ENCODE measurements at regions not wholly inside any gene's neighbourhood (a gene's known extent, or its start where the extent isn't known, plus 50 kb on each side); places are given as distances from the start of the nearest gene placed in this dataset.

DNA sequence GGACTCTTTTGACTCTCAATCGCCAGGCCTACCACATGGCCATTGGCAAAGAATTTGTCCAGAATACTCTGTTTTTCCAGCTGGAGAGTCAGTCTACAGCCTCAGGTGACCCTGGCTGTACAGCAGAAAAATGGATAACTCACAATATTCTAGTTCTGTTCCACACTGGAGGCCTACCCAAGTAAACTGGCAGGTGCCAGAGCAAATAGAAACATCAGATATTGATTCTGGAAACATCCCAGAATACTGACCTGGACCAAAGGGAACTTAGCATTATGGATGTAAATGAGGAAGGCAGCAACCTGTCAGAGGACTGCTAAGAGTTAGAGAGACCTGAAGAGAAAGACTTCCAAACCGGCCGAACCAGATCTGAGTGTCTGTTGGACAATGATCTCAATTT lies 147.9 kb upstream of the SMAD1 start:
- Mint-ChIP-seq H3K4me3 (no peak overlapping the region), H3K27me3 (peaks cover 3% of the 10 kb centered on the region), H3K27ac (no peak overlapping the region), H3K4me1 (ENCODE audit: low read depth) (no peaks in the 10 kb centered on the region), H3K9me3 (no peaks in the 10 kb centered on the region), H3K36me3 (ENCODE audit: low read depth) (no peaks in the 10 kb centered on the region)
- no peak for DNase-seq

- H3K4me1 Mint-ChIP-seq (ENCODE audit: low read depth) = no peaks in the 10 kb centered on the region
- no peak overlapping the region for H3K4me3 Mint-ChIP-seq
- DNase-seq = no peak
- H3K36me3 Mint-ChIP-seq (ENCODE audit: low read depth) = no peaks in the 10 kb centered on the region
- H3K27me3 Mint-ChIP-seq = peaks cover 13% of the 10 kb centered on the region
- no peaks in the 10 kb centered on the region for H3K9me3 Mint-ChIP-seq
- H3K27ac Mint-ChIP-seq = no peak overlapping the region
Measured at GRCh38 chr4:145326491-145326890, 146.1 kb upstream of the OTUD4 start.

DNA sequence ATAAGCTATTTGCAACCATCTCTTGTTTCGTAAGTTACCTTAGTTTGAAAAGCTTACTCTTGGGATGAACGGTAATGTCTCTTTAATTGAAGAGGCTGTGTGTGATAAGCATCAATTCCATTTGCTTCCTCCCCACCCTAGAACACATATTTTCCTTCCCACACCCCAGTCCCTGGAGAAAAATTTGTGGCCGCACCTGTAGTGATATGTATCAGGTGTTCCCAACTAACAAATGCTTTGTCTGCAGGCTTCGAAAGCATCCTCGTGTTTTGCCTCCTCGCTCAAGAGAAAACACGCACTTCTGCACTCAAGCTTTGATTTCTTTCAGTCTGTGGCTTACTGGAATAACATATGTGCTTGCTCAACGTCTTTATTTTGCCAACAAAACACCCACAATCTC lies 143.8 kb upstream of the OTUD4 start:
- no peaks in the 10 kb centered on the region for H3K36me3 Mint-ChIP-seq (ENCODE audit: low read depth)
- no peaks in the 10 kb centered on the region for H3K4me1 Mint-ChIP-seq (ENCODE audit: low read depth)
- DNase-seq = no peak
- no peak overlapping the region for H3K4me3 Mint-ChIP-seq
- H3K9me3 Mint-ChIP-seq = no peaks in the 10 kb centered on the region
- peaks cover 20% of the 10 kb centered on the region for H3K27me3 Mint-ChIP-seq
- H3K27ac Mint-ChIP-seq = no peak overlapping the region

- Mint-ChIP-seq H3K27ac (no peak overlapping the region), H3K9me3 (no peaks in the 10 kb centered on the region), H3K36me3 (ENCODE audit: low read depth) (no peaks in the 10 kb centered on the region), H3K27me3 (peaks cover 33% of the 10 kb centered on the region), H3K4me1 (ENCODE audit: low read depth) (no peaks in the 10 kb centered on the region), H3K4me3 (no peak overlapping the region)
- DNase-seq = no peak
Measured at GRCh38 chr4:145320294-145320693, 139.9 kb upstream of the OTUD4 start.

DNA sequence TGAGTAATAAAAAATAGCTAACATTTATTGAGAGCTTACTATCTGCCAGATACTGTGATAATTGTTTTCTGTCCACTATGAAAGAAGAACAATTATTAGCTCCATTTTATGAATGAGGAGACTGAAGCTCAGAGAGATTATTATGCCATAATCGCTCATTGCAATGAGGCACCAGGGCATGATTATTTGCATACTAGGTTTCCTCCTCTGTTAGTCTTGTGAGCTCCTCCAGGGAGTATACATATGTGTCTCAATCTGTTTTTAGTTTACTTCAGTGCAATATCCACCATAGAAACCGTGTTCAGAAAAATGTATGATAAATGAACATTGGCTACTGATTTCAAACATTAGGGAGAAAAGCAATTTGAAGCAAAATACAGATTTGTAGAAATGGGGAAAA lies 139.4 kb upstream of the OTUD4 start:
- DNase-seq = no peak
- Mint-ChIP-seq H3K36me3 (ENCODE audit: low read depth) (no peaks in the 10 kb centered on the region), H3K27ac (no peak overlapping the region), H3K4me1 (ENCODE audit: low read depth) (no peaks in the 10 kb centered on the region), H3K27me3 (peaks cover 30% of the 10 kb centered on the region), H3K9me3 (no peaks in the 10 kb centered on the region), H3K4me3 (no peak overlapping the region)

DNA sequence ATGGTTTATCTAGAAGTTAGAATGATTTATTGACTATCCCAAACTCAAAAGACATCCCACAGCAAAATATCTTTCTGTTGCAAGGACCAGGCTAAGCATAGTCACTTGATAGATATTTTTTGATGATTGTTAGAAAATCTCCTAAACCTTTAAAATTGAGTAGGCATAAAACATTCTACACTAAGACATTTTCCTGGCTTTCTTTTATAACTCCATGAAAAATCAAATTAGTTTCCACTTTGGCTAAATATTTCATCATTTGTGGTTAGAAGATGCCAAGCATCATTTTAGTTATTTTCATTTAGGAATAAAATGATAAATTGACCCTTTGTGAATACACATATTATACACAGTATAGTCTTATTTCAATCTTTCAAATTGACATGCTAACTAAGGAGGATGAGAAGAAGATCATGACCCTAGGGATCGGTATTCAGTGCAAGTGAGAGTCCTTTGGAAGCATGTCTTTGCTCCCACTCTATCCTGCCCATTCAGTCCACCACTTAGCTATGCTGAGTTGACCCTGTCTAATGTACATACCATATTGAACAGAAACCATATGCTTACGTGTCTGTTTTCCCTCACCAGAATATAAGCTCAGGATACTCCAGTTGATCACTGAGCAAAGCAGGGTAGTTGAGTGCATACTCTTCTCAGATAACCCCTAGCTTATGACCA lies 136.6 kb upstream of the OTUD4 start:
- H3K27me3 Mint-ChIP-seq = peaks cover 47% of the 10 kb centered on the region

GRCh38 chr4:145315811-145316225 lies 135.4 kb upstream of the OTUD4 start:
- H3K36me3 Mint-ChIP-seq (ENCODE audit: low read depth) = no peaks in the 10 kb centered on the region
- no peaks in the 10 kb centered on the region for H3K4me1 Mint-ChIP-seq (ENCODE audit: low read depth)
- H3K9me3 Mint-ChIP-seq = no peaks in the 10 kb centered on the region
- peaks cover 48% of the 10 kb centered on the region for H3K27me3 Mint-ChIP-seq
- H3K27ac Mint-ChIP-seq = no peak overlapping the region
- no peak for DNase-seq
- no peak overlapping the region for H3K4me3 Mint-ChIP-seq

More for the DNA sequence above, 136.6 kb upstream of the OTUD4 start:
- H3K9me3 Mint-ChIP-seq = no peaks in the 10 kb centered on the region
- no peak overlapping the region for H3K27ac Mint-ChIP-seq
- no peak overlapping the region for H3K4me3 Mint-ChIP-seq
- H3K4me1 Mint-ChIP-seq (ENCODE audit: low read depth) = no peaks in the 10 kb centered on the region
- H3K36me3 Mint-ChIP-seq (ENCODE audit: low read depth) = no peaks in the 10 kb centered on the region
- no peak for DNase-seq

DNA sequence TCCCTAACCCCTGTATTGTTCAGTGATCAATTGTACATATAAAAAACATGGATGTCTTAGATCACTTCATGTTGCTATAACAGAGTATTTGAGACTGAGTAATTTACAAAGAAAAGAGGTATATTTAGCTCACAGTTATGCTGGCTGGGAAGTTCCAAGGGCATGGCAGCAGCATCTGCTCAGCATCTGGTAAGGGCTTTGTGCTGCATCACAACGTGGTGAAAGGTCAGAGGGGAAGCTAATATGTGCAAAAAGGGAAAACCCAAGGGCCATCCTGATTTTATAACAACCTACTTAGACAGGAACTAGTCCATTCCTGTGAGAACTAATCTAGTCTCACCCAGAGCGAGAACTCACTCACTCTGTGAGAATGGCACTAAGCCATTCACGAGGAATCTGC lies 128.2 kb upstream of the OTUD4 start:
- no peak for DNase-seq
- Mint-ChIP-seq H3K9me3 (peaks cover 4% of the 10 kb centered on the region), H3K36me3 (ENCODE audit: low read depth) (no peaks in the 10 kb centered on the region), H3K27ac (no peak overlapping the region), H3K4me3 (no peak overlapping the region), H3K27me3 (peaks cover 20% of the 10 kb centered on the region), H3K4me1 (ENCODE audit: low read depth) (peaks cover 37% of the 10 kb centered on the region)

DNA sequence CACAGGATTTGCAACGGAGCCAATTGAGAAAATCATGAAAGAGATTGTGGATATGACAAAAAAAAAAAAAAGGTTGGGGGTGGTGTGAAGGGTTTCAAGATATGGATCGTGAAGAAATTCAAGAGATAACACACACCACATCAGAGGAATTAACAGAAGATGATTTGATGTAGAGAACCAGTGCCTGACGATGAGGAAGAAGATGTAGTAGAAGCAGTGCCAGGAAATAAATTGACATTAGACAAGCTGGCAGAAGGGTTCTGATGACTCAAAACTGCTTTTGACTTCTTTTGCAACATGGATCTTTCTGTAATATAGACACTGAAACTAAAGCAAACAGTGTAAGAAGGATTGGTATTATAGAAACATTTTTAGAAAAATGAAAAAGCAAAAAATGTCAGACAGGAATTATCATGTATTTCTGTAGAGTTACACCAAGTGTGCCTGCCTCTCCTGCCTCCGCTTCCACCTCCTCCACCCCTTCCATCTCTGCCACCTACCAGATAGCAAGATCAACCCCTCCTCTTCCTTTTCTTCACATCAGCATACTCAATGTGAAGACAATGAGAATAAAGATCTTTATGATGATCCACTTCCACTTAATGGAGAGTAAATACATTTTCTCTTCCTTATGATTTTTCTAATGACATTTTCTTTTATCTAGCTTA lies 127.5 kb upstream of the OTUD4 start:
- Mint-ChIP-seq H3K4me3 (no peak overlapping the region), H3K9me3 (peaks cover 4% of the 10 kb centered on the region), H3K27me3 (peaks cover 19% of the 10 kb centered on the region), H3K36me3 (ENCODE audit: low read depth) (no peaks in the 10 kb centered on the region), H3K27ac (no peak overlapping the region), H3K4me1 (ENCODE audit: low read depth) (peaks cover 37% of the 10 kb centered on the region)
- no peak for DNase-seq

DNA sequence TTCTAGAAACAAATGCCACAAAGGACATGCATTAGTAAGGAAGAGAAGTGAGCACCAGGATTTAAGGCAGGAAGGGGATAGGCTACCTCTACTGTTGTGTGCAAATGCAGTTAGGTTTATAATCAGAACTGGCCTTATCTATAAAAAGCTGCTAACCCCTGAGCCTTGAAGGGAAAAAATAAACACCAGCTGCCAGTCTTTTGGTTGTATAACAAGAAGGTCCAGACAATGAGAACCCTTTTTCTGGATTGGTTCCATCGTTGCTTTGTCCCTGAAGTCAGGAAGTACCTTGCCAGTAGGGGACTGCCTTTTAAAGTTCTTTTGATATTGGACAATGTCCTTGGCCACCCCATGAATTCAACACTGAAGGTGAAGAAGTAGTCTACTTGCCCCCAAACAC lies 126.7 kb upstream of the OTUD4 start:
- peaks cover 37% of the 10 kb centered on the region for H3K4me1 Mint-ChIP-seq (ENCODE audit: low read depth)
- no peak overlapping the region for H3K4me3 Mint-ChIP-seq
- peaks cover 4% of the 10 kb centered on the region for H3K9me3 Mint-ChIP-seq
- peaks cover 21% of the 10 kb centered on the region for H3K27me3 Mint-ChIP-seq
- H3K36me3 Mint-ChIP-seq (ENCODE audit: low read depth) = no peaks in the 10 kb centered on the region
- no peak overlapping the region for H3K27ac Mint-ChIP-seq
- DNase-seq = no peak

GRCh38 chr4:145302725-145303124 lies 122.3 kb upstream of the OTUD4 start:
- peaks cover 4% of the 10 kb centered on the region for H3K9me3 Mint-ChIP-seq
- no peak overlapping the region for H3K27ac Mint-ChIP-seq
- no peak overlapping the region for H3K4me3 Mint-ChIP-seq

GRCh38 chr4:145301386-145302080 lies 121.1 kb upstream of the OTUD4 start:
- Mint-ChIP-seq H3K4me1 (ENCODE audit: low read depth) (peaks cover 29% of the 10 kb centered on the region), H3K9me3 (peaks cover 4% of the 10 kb centered on the region), H3K27me3 (peaks cover 35% of the 10 kb centered on the region), H3K4me3 (no peak overlapping the region), H3K27ac (no peak overlapping the region), H3K36me3 (ENCODE audit: low read depth) (no peaks in the 10 kb centered on the region)
- DNase-seq = no peak

More at GRCh38 chr4:145302725-145303124, 122.3 kb upstream of the OTUD4 start:
- peaks cover 26% of the 10 kb centered on the region for H3K27me3 Mint-ChIP-seq
- H3K36me3 Mint-ChIP-seq (ENCODE audit: low read depth) = no peaks in the 10 kb centered on the region
- DNase-seq = no peak
- peaks cover 38% of the 10 kb centered on the region for H3K4me1 Mint-ChIP-seq (ENCODE audit: low read depth)

GRCh38 chr4:145299380-145300076 lies 119.1 kb upstream of the OTUD4 start:
- Mint-ChIP-seq H3K27ac (peak overlapping the region; percentile 41), H3K9me3 (peaks cover 4% of the 10 kb centered on the region), H3K4me3 (no peak overlapping the region), H3K27me3 (peaks cover 51% of the 10 kb centered on the region), H3K4me1 (ENCODE audit: low read depth) (peaks cover 29% of the 10 kb centered on the region), H3K36me3 (ENCODE audit: low read depth) (no peaks in the 10 kb centered on the region)
- peak; percentile 75 for DNase-seq

DNA sequence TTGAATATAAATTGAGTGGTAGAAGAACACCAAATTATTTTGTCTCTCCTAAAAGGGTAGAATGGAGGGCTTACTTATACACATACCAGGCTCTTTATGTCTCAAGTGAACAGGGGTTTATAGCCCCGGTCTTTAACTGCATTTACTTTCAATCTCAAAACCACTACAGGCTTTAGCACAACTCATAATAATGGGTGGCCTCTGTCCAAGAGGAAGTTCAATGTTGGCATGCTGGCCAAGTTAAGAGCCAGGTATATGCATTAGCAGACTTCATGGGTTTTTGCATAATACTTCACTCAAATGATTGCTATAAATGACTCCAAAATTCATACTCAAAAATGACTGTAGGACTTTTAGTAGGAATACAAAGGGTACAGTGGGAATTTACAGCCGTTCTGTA lies 118.5 kb upstream of the OTUD4 start:
- H3K4me3 Mint-ChIP-seq = no peak overlapping the region

More for the DNA sequence above, 118.5 kb upstream of the OTUD4 start:
- no peak for DNase-seq
- peaks cover 26% of the 10 kb centered on the region for H3K4me1 Mint-ChIP-seq (ENCODE audit: low read depth)
- H3K9me3 Mint-ChIP-seq = no peaks in the 10 kb centered on the region
- no peak overlapping the region for H3K27ac Mint-ChIP-seq
- peaks cover 47% of the 10 kb centered on the region for H3K27me3 Mint-ChIP-seq
- no peaks in the 10 kb centered on the region for H3K36me3 Mint-ChIP-seq (ENCODE audit: low read depth)

All from activated T-cell treated with anti-CD3 and anti-CD28 coated beads, Interleukin-2, amount 50 U/mL, for 24 hours (primary cell).